ENCODE measurements at regions not wholly inside any gene's neighbourhood (a gene's known extent, or its start where the extent isn't known, plus 50 kb on each side); places are given as distances from the start of the nearest gene placed in this dataset.

GRCh38 chr6:54646069-54646950 is 200.3 kb upstream of the FAM83B start:
- DNase-seq: no peak

- no peak for DNase-seq
Observed at GRCh38 chr6:54646951-54647664, 199.5 kb upstream of the FAM83B start.

GRCh38 chr6:54654381-54654780 is 192.2 kb upstream of the FAM83B start:
- DNase-seq: no peak

- DNase-seq: no peak
Observed at GRCh38 chr6:54655162-54655561, 191.4 kb upstream of the FAM83B start.

GRCh38 chr6:54665278-54665677 is 181.3 kb upstream of the FAM83B start:
- DNase-seq: no peak

GRCh38 chr6:54680531-54680930 is 166.0 kb upstream of the FAM83B start:
- no peak for DNase-seq

GRCh38 chr6:54681267-54681666 is 165.3 kb upstream of the FAM83B start:
- no peak for DNase-seq

- DNase-seq: no peak
Observed at GRCh38 chr6:54681987-54682386, 164.6 kb upstream of the FAM83B start.

GRCh38 chr6:54689620-54690019 is 157.0 kb upstream of the FAM83B start:
- no peak for DNase-seq

GRCh38 chr6:54690596-54690995 is 156.0 kb upstream of the FAM83B start:
- DNase-seq: no peak

GRCh38 chr6:54694928-54695532 is 151.5 kb upstream of the FAM83B start:
- DNase-seq: no peak

GRCh38 chr6:54695815-54696214 is 150.8 kb upstream of the FAM83B start:
- DNase-seq: no peak

- DNase-seq: no peak
Observed at GRCh38 chr6:54697424-54697823, 149.1 kb upstream of the FAM83B start.

- no peak for DNase-seq
Observed at GRCh38 chr6:54698974-54699373, 147.6 kb upstream of the FAM83B start.

GRCh38 chr6:54700158-54700557 is 146.4 kb upstream of the FAM83B start:
- DNase-seq: no peak

GRCh38 chr6:54702772-54703171 is 143.8 kb upstream of the FAM83B start:
- DNase-seq: no peak

- DNase-seq: no peak
Observed at GRCh38 chr6:54706391-54706790, 140.2 kb upstream of the FAM83B start.

- DNase-seq: no peak
Observed at GRCh38 chr6:54706844-54707605, 139.5 kb upstream of the FAM83B start.

- no peak for DNase-seq
Observed at GRCh38 chr6:54710456-54710855, 136.1 kb upstream of the FAM83B start.

GRCh38 chr6:54716010-54716409 is 130.6 kb upstream of the FAM83B start:
- no peak for DNase-seq

- no peak for DNase-seq
Observed at GRCh38 chr6:54716877-54717276, 129.7 kb upstream of the FAM83B start.

GRCh38 chr6:54717849-54718455 is 128.6 kb upstream of the FAM83B start:
- no peak for DNase-seq
